ENCODE measurements at regions not wholly inside any gene's neighbourhood (a gene's known extent, or its start where the extent isn't known, plus 50 kb on each side); places are given as distances from the start of the nearest gene placed in this dataset.

DNA sequence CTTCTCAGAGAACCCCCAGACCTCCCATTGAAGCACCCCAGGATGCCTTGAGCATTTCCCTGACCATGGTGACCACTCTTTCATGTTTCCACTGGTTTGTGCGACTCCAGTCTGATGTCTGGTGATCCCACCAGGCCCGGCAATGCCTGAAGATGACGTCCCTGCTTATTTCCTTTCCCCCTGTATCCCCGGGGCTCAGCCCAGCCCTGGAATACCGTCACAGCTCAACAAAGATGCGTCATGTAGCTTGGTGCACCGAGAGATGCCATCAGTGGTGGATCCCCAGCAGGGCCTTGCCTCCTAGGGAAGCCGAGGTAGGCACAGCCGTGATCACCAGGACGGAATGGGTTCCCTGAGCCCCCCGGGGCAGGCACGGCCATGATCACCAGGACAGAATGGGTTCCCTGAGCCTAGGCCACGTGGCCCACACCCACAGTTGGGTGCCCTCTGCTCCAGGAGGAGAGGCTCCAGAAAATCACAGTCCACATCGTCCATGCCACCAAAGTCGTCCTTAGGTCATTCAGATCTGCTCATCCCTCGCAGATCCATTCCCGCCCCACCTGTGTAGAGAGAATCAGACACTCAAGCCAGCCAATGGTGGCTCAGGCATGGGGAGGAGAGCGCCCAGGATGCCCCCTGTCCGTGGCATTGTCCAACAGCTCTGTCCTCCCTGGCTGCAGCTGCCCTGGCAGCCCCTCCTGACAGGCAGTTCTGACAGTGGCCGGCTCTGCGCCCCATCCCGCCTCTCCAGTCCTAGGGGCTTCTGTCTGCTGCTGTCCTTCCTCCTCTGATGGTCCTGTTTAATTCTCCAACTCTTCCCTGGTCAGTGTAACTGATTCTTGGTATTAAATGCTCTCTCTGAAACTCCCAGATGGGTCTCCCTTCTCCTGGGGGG is 261.1 kb downstream of the RBFOX3 start:
- no peak overlapping the region for H3K4me2 ChIP-seq (ENCODE audit: low read length)
- H3K27ac ChIP-seq (ENCODE audit: low read length): no peak overlapping the region
- H4K20me1 ChIP-seq (ENCODE audit: insufficient read depth): no peaks in the 10 kb centered on the region
- H3K36me3 ChIP-seq (ENCODE audit: insufficient read depth, low read length): no peaks in the 10 kb centered on the region
- H3F3A ChIP-seq (ENCODE audit: insufficient read depth, low read length, poor library complexity, severe bottlenecking): no peaks in the 10 kb centered on the region
- H3K27me3 ChIP-seq (ENCODE audit: insufficient read depth, low read depth, low read length): no peaks in the 10 kb centered on the region
- H3K9me3 ChIP-seq (ENCODE audit: low read length): no peaks in the 10 kb centered on the region
- no peak overlapping the region for H3K9ac ChIP-seq (ENCODE audit: low read length)
- TF ChIP-seq EP300 (conservative IDR thresholded peaks at IDR 0.05; ENCODE audit: poor library complexity, severe bottlenecking): no peak
- TF ChIP-seq MXI1 (conservative IDR thresholded peaks at IDR 0.05; ENCODE audit: poor library complexity, severe bottlenecking): no peak
- TF ChIP-seq EZH2 (IDR thresholded peaks at IDR 0.05; ENCODE audit: borderline replicate concordance, insufficient read depth, low read length, poor library complexity, severe bottlenecking): no peak
- no peak for TF ChIP-seq POLR2AphosphoS5 (IDR thresholded peaks at IDR 0.05)
- TF ChIP-seq, protein P1, sequence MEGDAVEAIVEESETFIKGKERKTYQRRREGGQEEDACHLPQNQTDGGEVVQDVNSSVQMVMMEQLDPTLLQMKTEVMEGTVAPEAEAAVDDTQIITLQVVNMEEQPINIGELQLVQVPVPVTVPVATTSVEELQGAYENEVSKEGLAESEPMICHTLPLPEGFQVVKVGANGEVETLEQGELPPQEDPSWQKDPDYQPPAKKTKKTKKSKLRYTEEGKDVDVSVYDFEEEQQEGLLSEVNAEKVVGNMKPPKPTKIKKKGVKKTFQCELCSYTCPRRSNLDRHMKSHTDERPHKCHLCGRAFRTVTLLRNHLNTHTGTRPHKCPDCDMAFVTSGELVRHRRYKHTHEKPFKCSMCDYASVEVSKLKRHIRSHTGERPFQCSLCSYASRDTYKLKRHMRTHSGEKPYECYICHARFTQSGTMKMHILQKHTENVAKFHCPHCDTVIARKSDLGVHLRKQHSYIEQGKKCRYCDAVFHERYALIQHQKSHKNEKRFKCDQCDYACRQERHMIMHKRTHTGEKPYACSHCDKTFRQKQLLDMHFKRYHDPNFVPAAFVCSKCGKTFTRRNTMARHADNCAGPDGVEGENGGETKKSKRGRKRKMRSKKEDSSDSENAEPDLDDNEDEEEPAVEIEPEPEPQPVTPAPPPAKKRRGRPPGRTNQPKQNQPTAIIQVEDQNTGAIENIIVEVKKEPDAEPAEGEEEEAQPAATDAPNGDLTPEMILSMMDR (IDR thresholded peaks at IDR 0.05; ENCODE audit: poor library complexity, severe bottlenecking): no peak
- no peak for TF ChIP-seq TAF1 (IDR thresholded peaks at IDR 0.05; ENCODE audit: low read depth)
- TF ChIP-seq, protein P2, sequence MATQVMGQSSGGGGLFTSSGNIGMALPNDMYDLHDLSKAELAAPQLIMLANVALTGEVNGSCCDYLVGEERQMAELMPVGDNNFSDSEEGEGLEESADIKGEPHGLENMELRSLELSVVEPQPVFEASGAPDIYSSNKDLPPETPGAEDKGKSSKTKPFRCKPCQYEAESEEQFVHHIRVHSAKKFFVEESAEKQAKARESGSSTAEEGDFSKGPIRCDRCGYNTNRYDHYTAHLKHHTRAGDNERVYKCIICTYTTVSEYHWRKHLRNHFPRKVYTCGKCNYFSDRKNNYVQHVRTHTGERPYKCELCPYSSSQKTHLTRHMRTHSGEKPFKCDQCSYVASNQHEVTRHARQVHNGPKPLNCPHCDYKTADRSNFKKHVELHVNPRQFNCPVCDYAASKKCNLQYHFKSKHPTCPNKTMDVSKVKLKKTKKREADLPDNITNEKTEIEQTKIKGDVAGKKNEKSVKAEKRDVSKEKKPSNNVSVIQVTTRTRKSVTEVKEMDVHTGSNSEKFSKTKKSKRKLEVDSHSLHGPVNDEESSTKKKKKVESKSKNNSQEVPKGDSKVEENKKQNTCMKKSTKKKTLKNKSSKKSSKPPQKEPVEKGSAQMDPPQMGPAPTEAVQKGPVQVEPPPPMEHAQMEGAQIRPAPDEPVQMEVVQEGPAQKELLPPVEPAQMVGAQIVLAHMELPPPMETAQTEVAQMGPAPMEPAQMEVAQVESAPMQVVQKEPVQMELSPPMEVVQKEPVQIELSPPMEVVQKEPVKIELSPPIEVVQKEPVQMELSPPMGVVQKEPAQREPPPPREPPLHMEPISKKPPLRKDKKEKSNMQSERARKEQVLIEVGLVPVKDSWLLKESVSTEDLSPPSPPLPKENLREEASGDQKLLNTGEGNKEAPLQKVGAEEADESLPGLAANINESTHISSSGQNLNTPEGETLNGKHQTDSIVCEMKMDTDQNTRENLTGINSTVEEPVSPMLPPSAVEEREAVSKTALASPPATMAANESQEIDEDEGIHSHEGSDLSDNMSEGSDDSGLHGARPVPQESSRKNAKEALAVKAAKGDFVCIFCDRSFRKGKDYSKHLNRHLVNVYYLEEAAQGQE (IDR thresholded peaks at IDR 0.05; ENCODE audit: borderline replicate concordance): no peak
- TF ChIP-seq RAD21 (conservative IDR thresholded peaks at IDR 0.05): no peak
- no peak for TF ChIP-seq SMC3 (conservative IDR thresholded peaks at IDR 0.05; ENCODE audit: poor library complexity)
- no peaks in the 10 kb centered on the region for H3K79me2 ChIP-seq (replicated peaks; ENCODE audit: insufficient read depth, low read length)
- no peaks in the 10 kb centered on the region for H3K9me2 ChIP-seq (ENCODE audit: insufficient read depth, low read length)
- no peak overlapping the region for H3K4me3 ChIP-seq (ENCODE audit: low read length)
- H2AFZ ChIP-seq (ENCODE audit: low read depth, low read length): no peak overlapping the region

DNA sequence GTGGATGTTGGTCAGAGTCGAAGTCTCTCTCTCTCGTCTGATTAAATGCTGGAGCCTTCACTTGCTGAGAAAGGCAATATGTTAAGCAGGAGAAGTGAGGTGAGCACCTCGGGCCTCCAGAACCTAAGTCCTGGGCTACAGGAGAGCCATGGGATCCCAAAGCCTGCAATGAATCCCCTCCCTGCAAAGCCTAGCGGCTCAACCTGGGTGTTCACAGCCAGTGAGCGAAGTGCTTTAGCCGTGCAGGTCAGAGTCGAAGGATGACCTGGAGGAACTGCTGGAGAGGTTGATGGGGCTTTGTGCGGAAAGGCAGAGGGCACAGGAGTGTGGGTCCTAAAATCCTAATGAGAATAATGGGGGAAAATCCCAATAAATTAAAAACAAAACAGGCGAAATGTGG is 267.8 kb downstream of the ENGASE start:
- H3K9me2 ChIP-seq (ENCODE audit: insufficient read depth, low read length): no peaks in the 10 kb centered on the region
- no peak overlapping the region for H2AFZ ChIP-seq (ENCODE audit: low read depth, low read length)
- no peaks in the 10 kb centered on the region for H3K27me3 ChIP-seq (ENCODE audit: insufficient read depth, low read depth, low read length)
- H3K9ac ChIP-seq (ENCODE audit: low read length): no peak overlapping the region
- H3K27ac ChIP-seq (ENCODE audit: low read length): no peak overlapping the region
- no peak overlapping the region for H3K4me3 ChIP-seq (ENCODE audit: low read length)
- H3F3A ChIP-seq (ENCODE audit: insufficient read depth, low read length, poor library complexity, severe bottlenecking): no peaks in the 10 kb centered on the region
- H3K79me2 ChIP-seq (replicated peaks; ENCODE audit: insufficient read depth, low read length): no peaks in the 10 kb centered on the region
- no peak overlapping the region for H3K4me2 ChIP-seq (ENCODE audit: low read length)
- H4K20me1 ChIP-seq (ENCODE audit: insufficient read depth): no peaks in the 10 kb centered on the region
- no peaks in the 10 kb centered on the region for H3K9me3 ChIP-seq (ENCODE audit: low read length)
- TF ChIP-seq EP300 (conservative IDR thresholded peaks at IDR 0.05; ENCODE audit: poor library complexity, severe bottlenecking) (no peak), SMC3 (conservative IDR thresholded peaks at IDR 0.05; ENCODE audit: poor library complexity) (no peak), TAF1 (IDR thresholded peaks at IDR 0.05; ENCODE audit: low read depth) (no peak), MXI1 (conservative IDR thresholded peaks at IDR 0.05; ENCODE audit: poor library complexity, severe bottlenecking) (no peak), POLR2AphosphoS5 (IDR thresholded peaks at IDR 0.05) (no peak), RAD21 (conservative IDR thresholded peaks at IDR 0.05) (no peak), EZH2 (IDR thresholded peaks at IDR 0.05; ENCODE audit: borderline replicate concordance, insufficient read depth, low read length, poor library complexity, severe bottlenecking) (no peak)
- TF ChIP-seq, protein P2 (IDR thresholded peaks at IDR 0.05; ENCODE audit: borderline replicate concordance): no peak
- TF ChIP-seq, protein P1 (IDR thresholded peaks at IDR 0.05; ENCODE audit: poor library complexity, severe bottlenecking): no peak
- no peaks in the 10 kb centered on the region for H3K36me3 ChIP-seq (ENCODE audit: insufficient read depth, low read length)

Data from neural cell (in vitro differentiated cells).